HG02642 (cell line): ENCODE measurements at regions not wholly inside any gene's neighbourhood (a gene's known extent, or its start where the extent isn't known, plus 50 kb on each side); places are given as distances from the start of the nearest gene placed in this dataset.
"Not testable (repeated sequence)": the region's sequence is repeated elsewhere in the genome, so short reads cannot be mapped to it uniquely, and the experiment has no call there.

Experiments
- ATAC-seq: cut with Tn5 transposase; IDR thresholded peaks from one replicate; pipeline ENCODE4 v1.9.1; 2021; ENCODE audit warnings: mild to moderate bottlenecking; ENCODE audit not compliant: unreplicated experiment, poor library complexity

DNA sequence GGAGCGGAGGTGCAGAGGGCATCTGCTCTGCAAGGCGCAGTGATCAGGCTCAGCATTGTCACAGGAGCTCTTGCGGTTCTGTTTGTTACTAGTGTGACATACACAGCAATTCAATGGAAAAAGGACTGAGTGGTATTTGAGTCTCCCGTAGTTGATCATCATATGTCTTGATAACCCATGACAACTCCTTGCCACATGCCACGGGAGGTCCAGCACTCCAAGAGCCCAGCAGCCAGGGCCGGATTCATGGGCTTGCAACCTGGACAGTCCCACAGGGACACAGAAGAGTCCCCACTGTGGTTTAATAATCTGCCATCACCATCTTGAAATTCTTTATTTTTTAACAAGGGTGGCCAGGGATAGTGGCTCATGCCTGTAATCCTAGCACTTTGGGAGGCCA, 58.1 kb upstream of the ROPN1B start:
- not testable (repeated sequence) for ATAC-seq

DNA sequence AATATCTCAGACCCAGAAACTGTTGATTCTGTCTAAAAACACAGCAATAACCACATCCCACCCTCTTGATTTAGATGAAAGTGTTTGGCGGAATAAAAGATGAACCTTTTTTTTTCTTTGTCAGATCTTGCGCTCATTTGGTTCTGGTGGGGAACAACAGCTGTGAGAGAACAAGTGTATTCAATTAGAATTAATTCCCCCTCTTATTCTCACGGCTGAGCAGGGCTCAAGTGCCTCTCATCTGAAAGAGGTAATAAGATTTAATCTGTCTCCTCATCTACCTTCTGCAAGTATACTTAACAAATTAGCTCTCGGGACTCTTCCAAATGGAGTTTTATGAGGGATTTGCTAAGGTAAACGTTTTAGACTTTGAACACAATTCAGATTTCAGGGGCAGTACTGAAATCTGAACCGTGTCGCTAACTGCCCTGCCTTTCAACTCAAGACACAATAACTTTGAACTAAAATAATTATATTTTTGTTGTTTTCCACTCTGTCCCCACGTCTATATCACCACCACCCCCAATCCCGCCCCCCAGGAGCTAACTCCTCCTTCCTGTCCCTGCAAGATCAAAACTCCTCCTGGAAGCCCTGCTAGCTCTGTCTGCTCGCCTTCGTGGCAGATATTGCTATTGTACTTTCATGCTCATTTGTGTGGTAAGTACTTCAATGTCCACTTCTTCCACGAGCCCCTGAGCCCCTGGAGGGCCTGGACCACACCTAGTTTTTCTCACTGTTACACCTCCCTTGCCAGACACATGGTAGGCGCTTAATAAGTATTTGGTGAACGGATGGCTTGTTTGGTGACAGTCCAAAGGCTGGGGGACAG, 54.2 kb upstream of the ROPN1B start:
- ATAC-seq: not testable (repeated sequence)

DNA sequence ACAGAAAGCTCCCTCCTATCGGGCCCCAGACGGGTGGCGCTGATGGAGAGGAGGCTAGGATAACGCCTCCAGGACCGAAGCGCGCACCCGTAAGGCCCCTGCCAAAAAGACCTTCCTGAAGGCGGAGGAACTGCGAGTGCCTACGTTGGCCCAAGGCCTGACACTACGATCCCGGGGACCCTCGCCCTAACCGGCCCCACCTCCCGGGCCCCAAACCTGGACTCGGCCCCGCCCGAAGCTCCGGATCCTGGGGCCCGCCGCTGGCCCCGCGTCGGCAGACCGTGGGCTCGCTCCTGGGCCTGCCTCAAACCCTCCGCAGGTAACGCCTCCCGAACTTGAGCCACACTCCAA, 53.6 kb upstream of the ROPN1B start:
- ATAC-seq: not testable (repeated sequence)

DNA sequence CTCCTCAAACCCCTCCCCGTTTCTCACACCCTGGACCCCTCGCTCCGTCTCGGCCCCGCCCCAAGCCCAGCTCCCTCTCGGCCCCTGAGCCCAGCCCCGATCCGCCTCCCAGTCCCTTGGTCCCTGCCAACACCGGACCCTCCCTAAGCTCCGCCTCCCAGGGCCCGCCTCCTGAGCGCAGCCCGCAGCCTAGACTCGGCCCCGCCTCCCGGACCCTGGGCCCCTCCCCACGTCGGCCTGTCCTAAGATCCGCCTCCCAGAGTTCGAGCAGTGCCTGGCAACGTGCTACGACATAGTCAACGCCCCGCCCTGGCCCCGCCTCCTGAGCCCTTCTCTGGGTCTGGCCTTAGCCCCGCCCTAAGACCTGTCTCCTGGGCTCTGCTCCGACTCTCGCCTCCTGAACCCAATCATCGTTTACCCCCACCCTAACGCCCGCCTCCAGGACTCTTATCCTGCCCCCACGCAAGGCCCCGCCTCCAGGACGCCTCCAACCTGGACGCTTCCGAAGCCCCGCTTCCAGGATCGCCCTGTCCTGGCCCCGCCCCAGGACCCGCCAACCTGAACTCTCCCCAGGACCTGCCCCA, 53.1 kb upstream of the ROPN1B start:
- ATAC-seq: peak; percentile 81

DNA sequence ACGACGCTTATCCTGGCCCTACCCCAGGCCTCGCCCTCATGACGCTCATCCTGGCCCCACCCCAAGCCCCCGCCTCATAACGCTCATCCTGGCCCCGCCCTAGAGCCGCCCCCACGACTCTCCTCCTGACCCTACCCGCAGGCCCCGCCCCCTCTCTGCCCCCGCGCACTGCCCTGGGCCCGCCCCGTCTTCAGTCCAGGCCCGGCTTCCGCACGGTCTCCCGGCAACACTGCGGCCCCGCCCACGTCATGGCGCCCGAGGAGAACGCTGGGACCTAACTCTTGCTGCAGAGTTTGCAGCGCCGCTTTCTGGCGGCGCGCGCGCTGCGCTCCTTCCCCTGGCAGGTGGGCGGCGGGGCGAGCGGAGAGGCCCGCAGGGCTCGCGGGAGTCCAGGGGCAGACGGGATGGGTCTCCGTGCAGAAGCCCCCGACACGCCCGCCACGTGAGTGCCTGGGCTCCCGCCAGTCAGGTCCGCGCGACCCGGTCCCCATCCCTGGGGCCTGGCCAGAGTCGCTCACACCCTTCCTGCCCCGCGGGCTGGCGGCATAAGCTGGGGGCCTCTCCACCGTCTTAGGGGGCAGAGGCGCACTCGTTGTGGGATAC, 52.5 kb upstream of the ROPN1B start:
- ATAC-seq: peak; percentile 76

DNA sequence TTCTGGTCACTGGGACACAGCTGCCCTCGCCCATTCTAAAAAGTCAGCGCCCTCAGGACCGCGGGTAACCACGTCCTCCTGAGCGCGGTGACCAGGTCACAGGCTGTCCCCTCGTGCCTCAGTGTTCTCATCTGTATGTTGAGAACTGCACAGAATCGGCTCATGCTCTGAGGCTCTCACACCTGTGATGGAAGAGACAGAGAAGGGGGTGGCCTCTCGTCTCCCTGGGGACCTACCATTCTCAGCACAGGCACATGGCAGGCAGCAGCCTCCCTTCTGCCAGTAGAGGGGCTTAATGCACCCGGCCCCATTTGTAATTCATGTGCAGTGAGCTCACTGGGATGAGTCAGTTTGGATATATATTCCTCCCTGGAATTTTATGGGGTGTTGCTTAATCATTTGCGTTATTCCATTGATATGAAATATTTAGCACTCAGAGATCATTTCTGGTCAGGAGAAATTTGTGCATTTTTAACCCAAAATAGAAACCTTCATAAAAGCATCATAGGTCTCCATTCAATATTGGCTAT, 51.9 kb upstream of the ROPN1B start:
- not testable (repeated sequence) for ATAC-seq

DNA sequence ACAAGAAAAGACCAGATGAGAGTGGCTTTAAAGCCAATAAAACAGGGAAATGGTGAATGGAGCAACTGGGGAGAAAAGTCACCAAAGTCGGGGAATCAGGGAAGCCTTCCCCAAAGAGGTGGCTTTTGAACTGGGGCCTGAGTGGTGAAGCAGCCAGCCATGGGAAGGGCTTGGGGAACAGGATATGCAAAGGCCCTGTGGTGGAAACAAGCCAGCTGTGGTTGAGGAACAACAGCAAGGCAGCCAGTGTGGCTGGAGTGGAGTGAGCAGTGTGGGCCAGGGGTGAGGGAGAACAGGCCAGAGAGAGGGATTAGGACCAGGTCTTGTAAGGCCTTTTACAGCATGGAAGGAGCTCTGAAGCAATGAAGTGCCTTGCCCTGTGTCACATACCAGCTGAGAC, 51.0 kb upstream of the ROPN1B start:
- not testable (repeated sequence) for ATAC-seq

DNA sequence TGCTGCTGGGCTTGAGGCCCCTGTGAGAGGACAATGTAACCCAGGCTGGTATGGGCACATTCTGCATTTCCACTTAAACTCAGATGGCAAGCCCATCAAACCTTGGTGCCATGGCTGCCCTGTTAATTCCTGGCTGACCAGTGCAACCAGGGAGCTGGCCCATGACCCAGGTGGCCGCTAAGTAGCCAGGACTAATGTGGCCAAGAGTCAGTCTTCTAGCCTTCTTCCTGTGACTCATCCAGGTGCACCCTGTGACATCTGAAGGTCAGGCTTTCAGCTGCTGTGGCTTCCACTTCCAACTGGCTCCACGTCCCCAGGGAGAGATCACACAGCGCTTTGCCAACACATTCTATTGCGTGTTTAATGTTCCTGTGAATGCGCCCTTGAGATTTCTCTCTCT, 50.5 kb upstream of the ROPN1B start:
- not testable (repeated sequence) for ATAC-seq

DNA sequence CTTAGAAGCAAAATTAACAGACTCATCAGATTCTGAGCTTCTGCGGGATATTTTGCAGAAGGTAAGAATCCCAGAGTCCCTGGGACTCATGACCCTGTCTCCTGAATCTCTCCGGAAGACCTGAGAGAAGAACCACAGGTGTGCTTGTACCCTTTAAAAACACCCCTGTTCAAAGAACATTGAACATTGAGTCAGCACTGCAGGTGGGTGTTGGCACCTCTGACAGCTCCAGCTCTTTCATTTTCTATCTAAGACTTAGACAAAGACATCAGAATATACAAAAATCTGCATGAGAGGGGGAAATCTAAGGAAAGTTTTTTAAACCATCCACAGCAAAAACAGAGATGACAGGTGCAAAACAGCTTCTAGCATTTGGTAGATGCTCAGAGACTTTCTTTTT, 50.1 kb upstream of the ROPN1B start:
- ATAC-seq: not testable (repeated sequence)
